HG03565 (cell line): ENCODE measurements at regions not wholly inside any gene's neighbourhood (a gene's known extent, or its start where the extent isn't known, plus 50 kb on each side); places are given as distances from the start of the nearest gene placed in this dataset.

Experiments used
- ATAC-seq: cut with Tn5 transposase; IDR thresholded peaks from one replicate; pipeline ENCODE4 v1.9.1; 2021; ENCODE audit warnings: mild to moderate bottlenecking, moderate library complexity; ENCODE audit not compliant: unreplicated experiment

GRCh38 chr1:168991667-168992475 lies 114.6 kb upstream of the ATP1B1 start:
- ATAC-seq = no peak

GRCh38 chr1:169001353-169001752 lies 105.1 kb upstream of the ATP1B1 start:
- no peak for ATAC-seq

- ATAC-seq = no peak
Observed at GRCh38 chr1:169003864-169004516, 102.5 kb upstream of the ATP1B1 start.

- ATAC-seq = no peak
Observed at GRCh38 chr1:169005776-169006175, 100.7 kb upstream of the ATP1B1 start.

- no peak for ATAC-seq
Observed at GRCh38 chr1:169009666-169010065, 96.8 kb upstream of the ATP1B1 start.

- ATAC-seq = peak; percentile 63
Observed at GRCh38 chr1:169012416-169012815, 94.1 kb upstream of the ATP1B1 start.

GRCh38 chr1:169013821-169014220 lies 92.7 kb upstream of the ATP1B1 start:
- ATAC-seq = no peak

- no peak for ATAC-seq
Observed at GRCh38 chr1:169015464-169015863, 91.0 kb upstream of the ATP1B1 start.

- no peak for ATAC-seq
Observed at GRCh38 chr1:169018751-169019150, 87.7 kb upstream of the ATP1B1 start.

GRCh38 chr1:169019419-169020058 lies 87.0 kb upstream of the ATP1B1 start:
- ATAC-seq = no peak

GRCh38 chr1:169020684-169021083 lies 85.8 kb upstream of the ATP1B1 start:
- no peak for ATAC-seq

GRCh38 chr1:169022648-169023047 lies 83.8 kb upstream of the ATP1B1 start:
- no peak for ATAC-seq

GRCh38 chr1:169024255-169024654 lies 82.2 kb upstream of the ATP1B1 start:
- ATAC-seq = no peak

GRCh38 chr1:169024800-169025271 lies 81.7 kb upstream of the ATP1B1 start:
- peak; percentile 95 for ATAC-seq

- ATAC-seq = no peak
Observed at GRCh38 chr1:169025412-169025811, 81.1 kb upstream of the ATP1B1 start.

GRCh38 chr1:169027607-169028320 lies 78.7 kb upstream of the ATP1B1 start:
- no peak for ATAC-seq

- no peak for ATAC-seq
Observed at GRCh38 chr1:169031566-169032224, 74.8 kb upstream of the ATP1B1 start.

GRCh38 chr1:169041366-169041765 lies 65.1 kb upstream of the ATP1B1 start:
- no peak for ATAC-seq

GRCh38 chr1:169042377-169042776 lies 64.1 kb upstream of the ATP1B1 start:
- no peak for ATAC-seq

GRCh38 chr1:169043823-169044222 lies 62.7 kb upstream of the ATP1B1 start:
- no peak for ATAC-seq

- peak; percentile 94 for ATAC-seq
Observed at GRCh38 chr1:169044296-169044695, 62.2 kb upstream of the ATP1B1 start.
